ENCODE measurements at regions not wholly inside any gene's neighbourhood (a gene's known extent, or its start where the extent isn't known, plus 50 kb on each side); places are given as distances from the start of the nearest gene placed in this dataset.

DNA sequence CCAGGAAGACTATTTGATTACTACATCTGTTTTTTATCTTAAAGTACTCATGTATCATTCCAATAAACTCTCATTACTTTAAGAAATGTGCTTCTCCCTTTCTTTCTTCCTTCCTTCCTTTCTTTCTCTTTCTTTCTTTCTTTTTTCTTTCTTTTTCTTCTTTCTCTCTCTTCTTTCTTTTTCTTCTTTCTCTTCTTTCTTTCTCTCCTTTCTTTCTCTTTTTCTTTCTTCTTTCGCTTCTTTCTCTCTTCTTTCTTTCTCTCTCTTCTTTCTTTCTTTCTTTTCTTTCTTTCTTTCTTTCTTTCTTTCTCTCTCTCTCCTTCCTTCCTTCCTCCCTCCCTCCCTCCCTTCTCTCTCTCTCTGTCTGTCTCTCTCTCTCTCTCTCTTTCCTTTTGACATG, 298.6 kb upstream of the ANKH start:
- DNase-seq, result no peak
- H3K4me1 ChIP-seq, result no peaks in the 10 kb centered on the region
- TF ChIP-seq EP300 (IDR thresholded peaks at IDR 0.05) (no peak), POLR2A (IDR thresholded peaks at IDR 0.05) (no peak), POLR2AphosphoS5 (IDR thresholded peaks at IDR 0.05) (no peak), CTCF (IDR thresholded peaks at IDR 0.05) (no peak)
- WGBS, 2 donors, result 88 to 90% methylated on average over 1 of the region's 1 CpG
- H3K27me3 ChIP-seq, result no peaks in the 10 kb centered on the region
- no peaks in the 10 kb centered on the region for H3K36me3 ChIP-seq
- H3K27ac ChIP-seq, result no peak overlapping the region
- H3K9me3 ChIP-seq, result peaks cover 0 to 2% (median 0%) of the 10 kb centered on the region in 4 donors
- intact Hi-C loops (cut with DNase I), result no loop called here
- no peak overlapping the region for H3K4me3 ChIP-seq

GRCh38 chr5:15168358-15168757, 296.8 kb upstream of the ANKH start:
- H3K4me3 ChIP-seq, result no peak overlapping the region
- no peak for TF ChIP-seq POLR2A (IDR thresholded peaks at IDR 0.05)
- no peak for TF ChIP-seq EP300 (IDR thresholded peaks at IDR 0.05)
- TF ChIP-seq CTCF (IDR thresholded peaks at IDR 0.05), result no peak
- TF ChIP-seq POLR2AphosphoS5 (IDR thresholded peaks at IDR 0.05), result no peak

DNA sequence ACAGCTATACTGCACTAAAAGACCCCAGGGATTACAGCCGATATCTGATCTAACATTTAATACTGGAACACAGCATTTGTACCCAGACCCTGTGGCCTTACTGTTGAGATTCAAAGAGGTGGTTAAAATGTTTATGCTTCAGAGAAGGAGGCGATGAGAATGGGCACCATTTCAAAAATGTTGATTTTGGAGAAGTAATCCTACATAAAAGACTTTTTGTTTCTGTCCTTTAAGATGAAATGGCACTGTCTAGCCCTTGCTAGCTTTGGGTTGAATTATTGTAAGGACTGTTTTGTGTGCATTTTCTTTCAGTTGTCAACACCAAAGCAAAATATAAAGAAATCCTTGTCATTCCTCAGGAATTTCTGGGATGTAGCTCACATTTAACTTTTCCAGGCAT, 288.5 kb upstream of the ANKH start:
- WGBS, 2 donors, result 79 to 80% methylated on average over 2 of the region's 2 CpGs
- no peaks in the 10 kb centered on the region for H3K36me3 ChIP-seq
- TF ChIP-seq EP300 (IDR thresholded peaks at IDR 0.05), result no peak
- TF ChIP-seq CTCF (IDR thresholded peaks at IDR 0.05), result no peak
- intact Hi-C loops (cut with DNase I), result no loop called here
- H3K4me1 ChIP-seq, result no peaks in the 10 kb centered on the region
- no peaks in the 10 kb centered on the region for H3K27me3 ChIP-seq
- H3K27ac ChIP-seq, result no peak overlapping the region
- no peaks in the 10 kb centered on the region for H3K9me3 ChIP-seq
- no peak for DNase-seq
- H3K4me3 ChIP-seq, result no peak overlapping the region

More at GRCh38 chr5:15168358-15168757, 296.8 kb upstream of the ANKH start:
- intact Hi-C loops (cut with DNase I), result no loop called here
- no peak overlapping the region for H3K27ac ChIP-seq
- no peaks in the 10 kb centered on the region for H3K27me3 ChIP-seq
- no peak for DNase-seq
- no peaks in the 10 kb centered on the region for H3K36me3 ChIP-seq
- H3K9me3 ChIP-seq, result peaks cover 0 to 2% (median 0%) of the 10 kb centered on the region in 4 donors
- no peaks in the 10 kb centered on the region for H3K4me1 ChIP-seq
- WGBS, 2 donors, result 88 to 92% methylated on average over 2 of the region's 2 CpGs

DNA sequence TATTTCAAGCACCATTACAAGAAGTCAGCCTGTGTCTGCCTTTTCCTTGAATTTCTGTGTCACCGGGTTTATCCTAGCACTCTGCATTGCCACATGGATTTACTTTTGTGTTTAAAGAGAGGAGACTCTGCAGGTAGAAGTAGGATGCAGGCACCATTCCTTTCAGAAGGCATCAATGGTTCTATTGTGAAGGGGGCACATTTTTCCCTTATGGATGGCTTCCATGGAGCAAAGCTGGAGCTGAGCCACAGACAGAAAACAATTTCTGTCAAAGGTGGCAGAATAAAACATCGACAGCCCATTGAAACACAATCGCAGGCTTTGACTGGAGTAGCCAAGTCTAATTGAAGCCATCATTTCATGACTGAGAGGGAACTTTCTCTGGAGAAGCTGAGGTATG, 288.0 kb upstream of the ANKH start:
- H3K27ac ChIP-seq, result no peak overlapping the region
- H3K9me3 ChIP-seq, result no peaks in the 10 kb centered on the region
- H3K4me1 ChIP-seq, result no peaks in the 10 kb centered on the region
- DNase-seq, result no peak
- 85 to 90% methylated on average over 3 of the region's 3 CpGs for WGBS, 2 donors
- TF ChIP-seq POLR2A (IDR thresholded peaks at IDR 0.05) (no peak), EP300 (IDR thresholded peaks at IDR 0.05) (no peak), POLR2AphosphoS5 (IDR thresholded peaks at IDR 0.05) (no peak), CTCF (IDR thresholded peaks at IDR 0.05) (no peak)
- intact Hi-C loops (cut with DNase I), result no loop called here
- H3K4me3 ChIP-seq, result no peak overlapping the region
- H3K36me3 ChIP-seq, result no peaks in the 10 kb centered on the region
- no peaks in the 10 kb centered on the region for H3K27me3 ChIP-seq

GRCh38 chr5:15142458-15142857, 270.9 kb upstream of the ANKH start:
- no peaks in the 10 kb centered on the region for H3K27me3 ChIP-seq
- no peak overlapping the region for H3K27ac ChIP-seq
- H3K4me1 ChIP-seq, result peaks cover 0 to under 1% (median 0%) of the 10 kb centered on the region in 4 donors
- no peak overlapping the region for H3K4me3 ChIP-seq
- 52 to 65% methylated on average over 5 of the region's 5 CpGs for WGBS, 2 donors
- TF ChIP-seq POLR2AphosphoS5 (IDR thresholded peaks at IDR 0.05) (no peak), POLR2A (IDR thresholded peaks at IDR 0.05) (no peak), CTCF (IDR thresholded peaks at IDR 0.05) (no peak), EP300 (IDR thresholded peaks at IDR 0.05) (no peak)
- no peaks in the 10 kb centered on the region for H3K9me3 ChIP-seq
- intact Hi-C loops (cut with DNase I), result no loop called here
- no peaks in the 10 kb centered on the region for H3K36me3 ChIP-seq
- DNase-seq, result no peak

All from sigmoid colon (tissue), 6 donors.